GM23338 (cell line): ENCODE measurements at regions not wholly inside any gene's neighbourhood (a gene's known extent, or its start where the extent isn't known, plus 50 kb on each side); places are given as distances from the start of the nearest gene placed in this dataset. TPM values are rescaled to one million over a fixed set of nuclear protein-coding genes. Genes with fewer than 3 reads are reported as not detected.

Source experiments
- small RNA-seq: library from RNA; depleted of rRNA; stranded (forward); fragments of <200 nt; gene quantifications from one replicate; pipeline ENCODE3, GENCODE V24; 2014; ENCODE audit warnings: low replicate concordance

Small RNA genes lying in the stretch of these regions (small RNA-seq; reads per million reads assigned to genes)
- not detected for gene RNU6-1252P
